HG03565 (cell line): ENCODE measurements at regions not wholly inside any gene's neighbourhood (a gene's known extent, or its start where the extent isn't known, plus 50 kb on each side); places are given as distances from the start of the nearest gene placed in this dataset.

Source experiments
- ATAC-seq: cut with Tn5 transposase; IDR thresholded peaks from one replicate; pipeline ENCODE4 v1.9.1; 2021; ENCODE audit warnings: mild to moderate bottlenecking, moderate library complexity; ENCODE audit not compliant: unreplicated experiment

GRCh38 chr1:82861749-82862148 lies 1061.0 kb downstream of the ADGRL2 start:
- ATAC-seq = no peak

GRCh38 chr1:82858031-82858430 lies 1057.3 kb downstream of the ADGRL2 start:
- no peak for ATAC-seq

- ATAC-seq = no peak
These were observed 1048.7 kb downstream of the ADGRL2 start for GRCh38 chr1:82849460-82849859.

GRCh38 chr1:82848043-82848442 lies 1047.3 kb downstream of the ADGRL2 start:
- no peak for ATAC-seq

GRCh38 chr1:82845866-82846265 lies 1045.1 kb downstream of the ADGRL2 start:
- no peak for ATAC-seq

GRCh38 chr1:82844911-82845827 lies 1044.4 kb downstream of the ADGRL2 start:
- no peak for ATAC-seq

- ATAC-seq = no peak
These were observed 1043.7 kb downstream of the ADGRL2 start for GRCh38 chr1:82844447-82844846.

GRCh38 chr1:82843876-82844275 lies 1043.1 kb downstream of the ADGRL2 start:
- no peak for ATAC-seq

- ATAC-seq = no peak
These were observed 1039.5 kb downstream of the ADGRL2 start for GRCh38 chr1:82840192-82840591.

GRCh38 chr1:82837766-82838465 lies 1037.2 kb downstream of the ADGRL2 start:
- no peak for ATAC-seq

- ATAC-seq = no peak
These were observed 1036.4 kb downstream of the ADGRL2 start for GRCh38 chr1:82836973-82837680.

- ATAC-seq = no peak
These were observed 1035.7 kb downstream of the ADGRL2 start for GRCh38 chr1:82836213-82836972.

GRCh38 chr1:82830690-82831380 lies 1030.1 kb downstream of the ADGRL2 start:
- no peak for ATAC-seq

- ATAC-seq = no peak
These were observed 1028.8 kb downstream of the ADGRL2 start for GRCh38 chr1:82829527-82829926.

- ATAC-seq = no peak
These were observed 1023.1 kb downstream of the ADGRL2 start for GRCh38 chr1:82823876-82824275.

GRCh38 chr1:82820816-82821215 lies 1020.1 kb downstream of the ADGRL2 start:
- no peak for ATAC-seq

- ATAC-seq = peak; percentile 67
These were observed 1018.5 kb downstream of the ADGRL2 start for GRCh38 chr1:82819234-82819633.

- no peak for ATAC-seq
These were observed 1017.9 kb downstream of the ADGRL2 start for GRCh38 chr1:82818586-82818985.

- ATAC-seq = no peak
These were observed 1012.7 kb downstream of the ADGRL2 start for GRCh38 chr1:82813386-82813785.

GRCh38 chr1:82810601-82811000 lies 1009.9 kb downstream of the ADGRL2 start:
- ATAC-seq = no peak
